Astrocyte of the spinal cord (primary cell): ENCODE measurements at regions not wholly inside any gene's neighbourhood (a gene's known extent, or its start where the extent isn't known, plus 50 kb on each side); places are given as distances from the start of the nearest gene placed in this dataset.

Source experiments
- DNase-seq: peaks from one replicate; pipeline ENCODE4 v3.0.0; 2011; ENCODE audit warnings: low read depth, low spot score
- H3K4me3 ChIP-seq: 2 replicates; pipeline ENCODE4 v1.5.1; 2011; ENCODE audit warnings: low read depth, mild to moderate bottlenecking, low read length, moderate library complexity
- in situ Hi-C: cut with HindIII; loops from 2 replicates; pipeline ENCODE4 v1.10.0; 2017; ENCODE audit warnings: low sequenced_read_pairs
- TF ChIP-seq, protein P1 (sequence below): IDR thresholded peaks from 2 replicates; pipeline ENCODE4 v1.5.1; 2012; ENCODE audit warnings: low read depth, mild to moderate bottlenecking, low read length, inconsistent platforms

DNA sequence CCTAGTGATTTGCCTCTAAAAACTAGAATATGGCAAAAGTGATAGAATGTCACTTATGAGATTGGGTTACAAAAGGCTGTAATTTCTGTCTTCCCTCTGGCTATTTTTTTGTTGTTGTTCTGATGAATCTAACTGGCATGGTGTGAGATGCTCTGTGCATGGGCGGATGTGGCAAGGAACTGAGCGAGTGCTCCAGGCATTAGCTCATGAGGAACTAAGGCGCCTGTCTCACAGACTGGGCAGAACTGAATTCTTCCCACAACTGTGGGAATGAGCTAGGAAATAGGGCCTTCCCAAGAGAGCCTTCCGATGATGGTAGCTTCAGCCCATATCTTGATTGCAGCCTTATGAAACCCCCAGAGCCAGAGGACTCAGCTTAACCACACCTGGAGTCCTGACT, 222.5 kb downstream of the NR2F2 start:
- TF ChIP-seq, protein P1, sequence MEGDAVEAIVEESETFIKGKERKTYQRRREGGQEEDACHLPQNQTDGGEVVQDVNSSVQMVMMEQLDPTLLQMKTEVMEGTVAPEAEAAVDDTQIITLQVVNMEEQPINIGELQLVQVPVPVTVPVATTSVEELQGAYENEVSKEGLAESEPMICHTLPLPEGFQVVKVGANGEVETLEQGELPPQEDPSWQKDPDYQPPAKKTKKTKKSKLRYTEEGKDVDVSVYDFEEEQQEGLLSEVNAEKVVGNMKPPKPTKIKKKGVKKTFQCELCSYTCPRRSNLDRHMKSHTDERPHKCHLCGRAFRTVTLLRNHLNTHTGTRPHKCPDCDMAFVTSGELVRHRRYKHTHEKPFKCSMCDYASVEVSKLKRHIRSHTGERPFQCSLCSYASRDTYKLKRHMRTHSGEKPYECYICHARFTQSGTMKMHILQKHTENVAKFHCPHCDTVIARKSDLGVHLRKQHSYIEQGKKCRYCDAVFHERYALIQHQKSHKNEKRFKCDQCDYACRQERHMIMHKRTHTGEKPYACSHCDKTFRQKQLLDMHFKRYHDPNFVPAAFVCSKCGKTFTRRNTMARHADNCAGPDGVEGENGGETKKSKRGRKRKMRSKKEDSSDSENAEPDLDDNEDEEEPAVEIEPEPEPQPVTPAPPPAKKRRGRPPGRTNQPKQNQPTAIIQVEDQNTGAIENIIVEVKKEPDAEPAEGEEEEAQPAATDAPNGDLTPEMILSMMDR, result no peak
- H3K4me3 ChIP-seq, result no peak overlapping the region
- in situ Hi-C loops, result no loop called here
- DNase-seq, result no peak

DNA sequence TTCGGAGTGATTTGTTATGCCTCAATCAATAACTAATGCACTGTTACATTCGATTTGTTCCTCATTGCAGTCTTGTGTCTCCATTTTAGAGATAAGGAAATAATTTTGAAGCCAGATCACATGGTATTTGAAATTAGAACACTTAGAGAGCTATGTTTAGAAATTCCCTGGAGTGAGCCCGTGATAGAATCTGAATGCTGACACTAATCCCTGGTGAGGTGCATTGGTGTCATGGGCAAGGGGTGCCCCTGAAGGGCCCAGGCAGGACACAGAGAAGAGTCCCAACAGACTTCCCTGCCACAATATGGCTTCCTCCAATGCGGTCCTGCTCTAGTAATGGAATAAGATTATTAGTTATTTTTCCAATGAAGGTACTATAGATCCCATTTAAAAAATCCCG, 223.0 kb downstream of the NR2F2 start:
- DNase-seq, result no peak
- TF ChIP-seq, protein P1, result no peak
- in situ Hi-C loops, result no loop called here
- no peak overlapping the region for H3K4me3 ChIP-seq

DNA sequence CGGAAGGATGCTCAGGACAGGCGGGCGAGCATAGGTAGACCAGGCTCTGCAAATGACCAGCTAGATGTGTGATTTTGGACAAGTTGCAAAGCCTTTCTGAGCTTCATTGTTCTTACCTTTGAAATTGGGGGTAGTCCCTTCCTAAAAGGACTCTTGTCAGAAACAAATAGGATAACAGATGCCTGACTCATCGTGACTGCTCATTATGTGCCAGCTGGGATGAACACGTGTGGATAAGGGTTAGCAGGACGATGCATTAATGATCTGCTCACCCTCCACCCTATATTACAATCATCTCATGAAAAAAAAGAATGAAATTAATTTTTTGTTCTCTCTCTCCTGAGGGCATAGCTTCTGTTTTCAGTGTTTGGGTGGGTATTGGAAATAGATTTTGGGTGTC, 223.4 kb downstream of the NR2F2 start:
- no peak for DNase-seq
- TF ChIP-seq, protein P1, result no peak
- H3K4me3 ChIP-seq, result no peak overlapping the region
- in situ Hi-C loops, result no loop called here

DNA sequence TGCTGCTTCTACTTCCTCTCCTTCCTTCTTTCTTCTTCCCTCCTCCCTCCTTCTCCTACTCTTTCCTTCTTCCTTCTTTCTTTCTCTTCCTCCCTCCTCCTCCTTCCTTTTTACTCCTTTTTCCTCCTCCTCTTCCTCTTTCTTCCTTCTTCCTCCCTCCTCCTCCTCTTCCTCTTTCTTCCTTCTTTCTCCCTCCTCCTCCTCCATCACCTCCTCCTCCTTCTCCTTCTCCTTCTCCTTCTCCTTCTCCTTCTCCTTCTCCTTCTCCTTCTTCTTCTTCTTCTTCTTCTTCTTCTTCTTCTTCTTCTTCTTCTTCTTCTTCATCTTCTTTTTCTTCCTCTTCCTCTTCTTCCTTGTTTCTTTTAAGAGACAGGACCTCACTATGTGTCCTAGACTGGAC, 224.0 kb downstream of the NR2F2 start:
- TF ChIP-seq, protein P1, result no peak
- in situ Hi-C loops, result no loop called here
- no peak for DNase-seq
- H3K4me3 ChIP-seq, result no peak overlapping the region

DNA sequence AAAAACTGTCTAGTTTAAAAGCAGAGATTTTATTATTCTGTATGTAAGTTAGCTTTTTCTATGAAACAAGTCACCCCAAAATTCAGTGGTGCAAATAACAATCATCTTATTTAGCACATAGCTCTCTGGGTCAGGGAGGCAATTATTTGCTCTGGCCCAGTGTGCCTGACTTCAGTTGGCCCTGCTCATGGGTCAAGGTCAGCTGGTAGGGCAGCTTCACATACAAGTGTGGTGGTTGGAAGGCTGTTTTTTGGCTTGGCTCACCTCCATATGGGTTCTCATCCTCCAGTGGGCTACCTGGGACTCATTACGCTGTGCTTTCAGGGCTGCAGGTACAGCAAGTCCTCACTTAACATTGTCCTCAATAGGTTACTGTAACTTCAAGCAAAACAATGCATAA, 228.6 kb downstream of the NR2F2 start:
- DNase-seq, result no peak
- H3K4me3 ChIP-seq, result no peak overlapping the region
- TF ChIP-seq, protein P1, result no peak
- in situ Hi-C loops, result no loop called here

DNA sequence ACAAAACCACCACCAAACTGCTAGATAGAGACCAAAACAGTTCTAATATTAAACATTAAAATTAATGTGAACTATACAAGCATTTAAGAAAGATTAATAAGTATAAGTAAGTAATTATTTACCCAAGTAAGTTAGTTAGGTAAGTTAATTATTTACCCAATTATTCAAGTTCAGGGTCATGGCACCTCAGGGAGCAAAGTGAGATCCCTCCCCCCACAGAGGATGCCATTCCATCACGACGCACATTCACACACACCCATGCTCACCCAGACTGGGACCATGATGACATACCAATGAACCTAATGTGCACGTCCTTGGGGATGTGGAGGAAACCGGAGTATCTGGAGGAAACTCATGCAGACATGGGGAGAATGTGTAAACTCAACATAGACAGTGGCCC, 229.1 kb downstream of the NR2F2 start:
- no peak overlapping the region for H3K4me3 ChIP-seq
- in situ Hi-C loops, result no loop called here
- DNase-seq, result no peak
- TF ChIP-seq, protein P1, result no peak
